Ishikawa (cell line): ENCODE measurements at regions not wholly inside any gene's neighbourhood (a gene's known extent, or its start where the extent isn't known, plus 50 kb on each side); places are given as distances from the start of the nearest gene placed in this dataset.

Experiments
- CEBPB ChIP-seq: IDR thresholded peaks from 2 replicates; pipeline ENCODE4 v1.6.1; 2012
- CREB1 ChIP-seq: IDR thresholded peaks from 2 replicates; pipeline ENCODE4 v1.6.1; 2012; ENCODE audit warnings: low read depth
- EGR1 ChIP-seq: IDR thresholded peaks from 2 replicates; pipeline ENCODE4 v1.6.1; 2012
- EP300 ChIP-seq: IDR thresholded peaks from 2 replicates; pipeline ENCODE4 v1.6.1; 2012; ENCODE audit warnings: borderline replicate concordance
- FOXM1 ChIP-seq: IDR thresholded peaks from 2 replicates; pipeline ENCODE4 v1.6.1; 2012; ENCODE audit warnings: low read depth, borderline replicate concordance
- NFIC ChIP-seq: IDR thresholded peaks from 2 replicates; pipeline ENCODE4 v1.6.1; 2012
- RAD21 ChIP-seq: IDR thresholded peaks from 2 replicates; pipeline ENCODE4 v1.6.1; 2012; ENCODE audit warnings: low read depth
- TAF1 ChIP-seq: IDR thresholded peaks from 2 replicates; pipeline ENCODE4 v1.6.1; 2012; ENCODE audit warnings: low read depth, mild to moderate bottlenecking
- TCF12 ChIP-seq: IDR thresholded peaks from 2 replicates; pipeline ENCODE4 v1.6.1; 2012; ENCODE audit warnings: low read depth
- TEAD4 ChIP-seq: IDR thresholded peaks from 2 replicates; pipeline ENCODE4 v1.6.1; 2012
- YY1 ChIP-seq: IDR thresholded peaks from 2 replicates; pipeline ENCODE4 v1.6.1; 2012; ENCODE audit warnings: low read depth
- ZBTB7A ChIP-seq: IDR thresholded peaks from 2 replicates; pipeline ENCODE4 v1.6.1; 2012; ENCODE audit warnings: low read depth
- TF ChIP-seq, protein P1 (sequence below): IDR thresholded peaks from 2 replicates; pipeline ENCODE4 v1.6.1; 2012; ENCODE audit warnings: low read depth, mild to moderate bottlenecking
- TF ChIP-seq, protein P2 (sequence below): IDR thresholded peaks from 2 replicates; pipeline ENCODE4 v1.6.1; 2012
- TF ChIP-seq, protein P3 (sequence below): IDR thresholded peaks from 2 replicates; pipeline ENCODE4 v1.6.1; 2012

DNA sequence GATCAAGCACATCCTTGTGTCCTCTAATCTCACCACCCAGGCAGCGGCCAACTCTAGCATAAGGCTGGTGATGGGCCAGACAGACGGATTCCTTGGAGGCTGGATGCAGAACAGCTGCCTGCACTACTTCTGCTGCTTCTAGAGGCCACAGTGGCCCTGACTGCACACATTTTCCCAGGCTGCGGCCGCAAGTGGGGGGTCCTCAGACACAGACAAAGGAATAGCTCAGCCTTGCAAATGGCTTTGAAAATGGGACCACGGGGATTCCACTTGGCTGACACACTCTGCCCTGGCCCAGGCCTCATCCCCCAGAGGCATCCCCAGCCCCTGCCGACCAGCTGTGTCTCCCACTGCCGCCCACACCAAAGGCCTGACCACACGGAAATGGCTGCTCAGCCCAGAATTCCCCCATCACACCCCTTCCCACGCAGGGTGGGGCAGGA, 540.8 kb downstream of the BNC2 start:
- no peak for TF ChIP-seq TCF12
- TF ChIP-seq TEAD4, result no peak
- TF ChIP-seq, protein P1, sequence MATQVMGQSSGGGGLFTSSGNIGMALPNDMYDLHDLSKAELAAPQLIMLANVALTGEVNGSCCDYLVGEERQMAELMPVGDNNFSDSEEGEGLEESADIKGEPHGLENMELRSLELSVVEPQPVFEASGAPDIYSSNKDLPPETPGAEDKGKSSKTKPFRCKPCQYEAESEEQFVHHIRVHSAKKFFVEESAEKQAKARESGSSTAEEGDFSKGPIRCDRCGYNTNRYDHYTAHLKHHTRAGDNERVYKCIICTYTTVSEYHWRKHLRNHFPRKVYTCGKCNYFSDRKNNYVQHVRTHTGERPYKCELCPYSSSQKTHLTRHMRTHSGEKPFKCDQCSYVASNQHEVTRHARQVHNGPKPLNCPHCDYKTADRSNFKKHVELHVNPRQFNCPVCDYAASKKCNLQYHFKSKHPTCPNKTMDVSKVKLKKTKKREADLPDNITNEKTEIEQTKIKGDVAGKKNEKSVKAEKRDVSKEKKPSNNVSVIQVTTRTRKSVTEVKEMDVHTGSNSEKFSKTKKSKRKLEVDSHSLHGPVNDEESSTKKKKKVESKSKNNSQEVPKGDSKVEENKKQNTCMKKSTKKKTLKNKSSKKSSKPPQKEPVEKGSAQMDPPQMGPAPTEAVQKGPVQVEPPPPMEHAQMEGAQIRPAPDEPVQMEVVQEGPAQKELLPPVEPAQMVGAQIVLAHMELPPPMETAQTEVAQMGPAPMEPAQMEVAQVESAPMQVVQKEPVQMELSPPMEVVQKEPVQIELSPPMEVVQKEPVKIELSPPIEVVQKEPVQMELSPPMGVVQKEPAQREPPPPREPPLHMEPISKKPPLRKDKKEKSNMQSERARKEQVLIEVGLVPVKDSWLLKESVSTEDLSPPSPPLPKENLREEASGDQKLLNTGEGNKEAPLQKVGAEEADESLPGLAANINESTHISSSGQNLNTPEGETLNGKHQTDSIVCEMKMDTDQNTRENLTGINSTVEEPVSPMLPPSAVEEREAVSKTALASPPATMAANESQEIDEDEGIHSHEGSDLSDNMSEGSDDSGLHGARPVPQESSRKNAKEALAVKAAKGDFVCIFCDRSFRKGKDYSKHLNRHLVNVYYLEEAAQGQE, result no peak
- no peak for TF ChIP-seq RAD21
- TF ChIP-seq, protein P2, sequence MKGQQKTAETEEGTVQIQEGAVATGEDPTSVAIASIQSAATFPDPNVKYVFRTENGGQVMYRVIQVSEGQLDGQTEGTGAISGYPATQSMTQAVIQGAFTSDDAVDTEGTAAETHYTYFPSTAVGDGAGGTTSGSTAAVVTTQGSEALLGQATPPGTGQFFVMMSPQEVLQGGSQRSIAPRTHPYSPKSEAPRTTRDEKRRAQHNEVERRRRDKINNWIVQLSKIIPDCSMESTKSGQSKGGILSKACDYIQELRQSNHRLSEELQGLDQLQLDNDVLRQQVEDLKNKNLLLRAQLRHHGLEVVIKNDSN, result no peak
- no peak for TF ChIP-seq CEBPB
- no peak for TF ChIP-seq FOXM1
- no peak for TF ChIP-seq CREB1
- TF ChIP-seq EP300, result no peak
- TF ChIP-seq NFIC, result no peak
- no peak for TF ChIP-seq YY1
- TF ChIP-seq, protein P3, sequence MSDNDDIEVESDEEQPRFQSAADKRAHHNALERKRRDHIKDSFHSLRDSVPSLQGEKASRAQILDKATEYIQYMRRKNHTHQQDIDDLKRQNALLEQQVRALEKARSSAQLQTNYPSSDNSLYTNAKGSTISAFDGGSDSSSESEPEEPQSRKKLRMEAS, result no peak

DNA sequence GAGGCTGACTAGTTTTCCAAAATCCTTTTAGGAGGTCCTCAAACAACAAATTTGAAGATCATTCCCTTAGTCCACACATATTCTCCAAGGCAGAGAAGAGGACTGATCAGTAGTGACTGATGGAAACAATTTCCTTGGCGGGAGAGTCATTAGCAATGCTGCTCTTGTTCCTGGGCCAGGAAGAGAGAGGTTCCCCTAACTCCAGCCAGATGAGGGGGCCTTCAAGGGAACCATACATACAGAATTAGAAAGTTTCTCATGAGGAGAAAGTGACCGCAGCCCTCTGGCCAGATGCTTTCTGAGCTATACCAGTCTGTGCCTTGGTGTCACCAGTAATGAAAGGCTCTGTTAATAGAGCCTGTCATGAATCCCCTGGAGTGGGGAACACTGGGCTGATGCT, 539.4 kb downstream of the BNC2 start:
- no peak for TF ChIP-seq NFIC
- TF ChIP-seq, protein P2, result no peak
- no peak for TF ChIP-seq EGR1
- no peak for TF ChIP-seq CEBPB
- TF ChIP-seq, protein P3, result no peak
- no peak for TF ChIP-seq RAD21
- TF ChIP-seq TEAD4, result no peak
- no peak for TF ChIP-seq CREB1
- TF ChIP-seq ZBTB7A, result no peak
- no peak for TF ChIP-seq EP300
- TF ChIP-seq, protein P1, result no peak

DNA sequence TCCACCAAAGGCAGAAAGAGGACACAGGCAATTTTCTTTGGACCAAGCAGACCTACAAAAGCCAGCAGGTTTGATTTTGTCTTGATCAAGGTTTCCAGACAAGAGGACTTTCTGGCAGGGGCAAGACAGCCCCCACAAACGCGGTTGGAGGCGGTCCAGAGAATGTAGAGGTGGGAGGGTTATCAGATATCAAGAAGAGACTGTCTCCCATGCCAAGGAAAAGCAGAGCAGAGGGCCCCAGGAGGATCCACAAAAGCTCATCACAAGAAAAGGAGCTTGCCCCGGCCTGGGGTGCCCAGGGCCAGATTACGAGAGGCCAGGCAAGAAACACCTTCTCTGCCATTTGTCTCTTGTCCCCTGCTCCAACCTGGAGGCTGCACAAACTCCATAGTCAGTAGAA, 538.9 kb downstream of the BNC2 start:
- TF ChIP-seq EP300 (no peak), NFIC (no peak), ZBTB7A (no peak)

DNA sequence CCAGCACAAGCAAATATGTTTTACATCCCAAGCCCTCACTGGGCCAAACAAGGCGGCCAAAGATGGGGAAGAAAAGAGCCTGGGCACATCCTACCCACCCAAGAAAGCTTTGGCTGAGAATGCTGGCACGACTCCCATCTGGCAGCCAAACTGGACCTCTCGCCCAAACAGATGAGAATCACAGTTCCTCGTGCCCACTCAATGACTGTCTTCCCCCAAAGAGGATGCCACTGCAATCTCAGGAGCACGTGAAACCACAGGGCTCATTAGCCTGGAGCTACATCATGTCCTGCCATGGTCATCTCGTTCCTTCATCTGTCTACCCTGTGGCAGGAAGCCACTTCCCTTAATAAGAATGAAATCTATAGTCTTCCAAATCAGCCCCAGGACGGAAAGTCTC, 536.8 kb downstream of the BNC2 start:
- TF ChIP-seq, protein P3, result no peak
- TF ChIP-seq EGR1 (no peak), YY1 (no peak)

DNA sequence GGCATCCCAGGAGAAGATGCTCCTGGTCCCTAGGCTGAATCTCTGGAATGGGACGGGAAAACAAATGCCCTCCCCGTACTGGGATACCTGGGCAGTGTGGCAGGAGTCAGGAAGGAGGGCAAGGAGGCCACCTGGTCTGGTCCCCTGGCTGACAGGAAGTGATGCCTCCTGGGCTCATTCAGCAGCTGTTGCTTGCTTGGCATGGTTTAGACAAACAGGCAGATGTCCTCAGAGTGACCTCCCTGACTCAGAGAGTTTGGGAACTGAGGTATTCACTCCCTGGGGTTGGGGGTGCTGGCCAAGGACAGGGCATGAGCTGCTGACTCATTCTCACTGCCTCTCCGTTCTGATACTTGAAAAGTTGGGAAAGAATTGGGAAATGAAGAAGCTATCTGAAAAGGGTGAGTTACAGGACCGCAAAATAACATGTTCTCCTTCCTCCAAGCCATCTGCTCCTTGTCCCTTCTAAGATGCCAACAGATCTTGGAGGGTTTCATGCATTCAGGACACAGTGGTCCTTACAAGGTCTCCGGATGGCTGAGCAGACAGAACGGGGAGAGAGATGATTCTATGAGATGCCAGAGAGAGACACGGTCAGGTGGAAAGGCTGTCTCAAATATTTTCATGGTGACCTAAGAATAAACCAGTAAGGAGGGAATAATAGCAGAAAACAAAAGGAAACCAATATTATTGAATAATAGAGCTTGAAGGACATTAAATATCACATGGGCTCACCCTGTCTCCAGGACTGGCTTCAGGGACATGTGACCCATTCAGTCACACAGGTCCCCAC, 534.5 kb downstream of the BNC2 start:
- TF ChIP-seq FOXM1 (no peak), TEAD4 (no peak), TAF1 (no peak), ZBTB7A (no peak), TCF12 (no peak), CREB1 (no peak), EGR1 (no peak), RAD21 (no peak)
- TF ChIP-seq, protein P2, result no peak
- TF ChIP-seq, protein P1, result no peak
